MCF 10A (cell line): ENCODE measurements at regions not wholly inside any gene's neighbourhood (a gene's known extent, or its start where the extent isn't known, plus 50 kb on each side); places are given as distances from the start of the nearest gene placed in this dataset.
"Not testable (repeated sequence)": the region's sequence is repeated elsewhere in the genome, so short reads cannot be mapped to it uniquely, and the experiment has no call there.

Experiments
- BruUV-seq: library from RNA; stranded (reverse); fragments of 400-500 nt; replicated peaks from 2 replicates; lab custom pipeline; 2021; lab: Mats Ljungman, UMichigan
- CTCF ChIA-PET: fragments of 300-600 bp; sonication (Branson Sonifier 250); formaldehyde crosslinking; extraction: SDS; loops from one replicate; lab custom pipeline; 2021; ENCODE audit warnings: antibody characterized with exemption, inconsistent platforms; lab: Yijun Ruan, JAX
- POLR2A ChIA-PET: fragments of 300-600, 350-650 bp; sonication (Branson Sonifier 250); formaldehyde crosslinking; extraction: SDS; loops from one replicate; lab custom pipeline; 2020; ENCODE audit warnings: antibody characterized with exemption, inconsistent platforms; lab: Yijun Ruan, JAX
- DNase-seq: peaks from one replicate; pipeline ENCODE4 v3.0.0-alpha.2; 2018; ENCODE audit not compliant: unreplicated experiment
- H3K27ac Mint-ChIP-seq: one replicate; pipeline ENCODE4 v1.8.0; 2022; ENCODE audit warnings: mild to moderate bottlenecking, low read depth, mixed read lengths; ENCODE audit not compliant: unreplicated experiment
- H3K27me3 Mint-ChIP-seq: one replicate; pipeline ENCODE4 v1.8.0; 2022; ENCODE audit warnings: mixed read lengths; ENCODE audit not compliant: insufficient read depth, unreplicated experiment
- H3K36me3 Mint-ChIP-seq: one replicate; pipeline ENCODE4 v1.8.0; 2022; ENCODE audit warnings: mild to moderate bottlenecking, moderate library complexity, mixed read lengths; ENCODE audit not compliant: insufficient read depth, unreplicated experiment
- H3K4me1 Mint-ChIP-seq: one replicate; pipeline ENCODE4 v1.8.0; 2022; ENCODE audit warnings: mixed read lengths; ENCODE audit not compliant: insufficient read depth, unreplicated experiment
- H3K4me3 Mint-ChIP-seq: one replicate; pipeline ENCODE4 v1.8.0; 2022; ENCODE audit warnings: mild to moderate bottlenecking, moderate library complexity, mixed read lengths; ENCODE audit not compliant: unreplicated experiment
- H3K9me3 Mint-ChIP-seq: one replicate; pipeline ENCODE4 v1.8.0; 2022; ENCODE audit warnings: mixed read lengths; ENCODE audit not compliant: unreplicated experiment
- CTCF ChIP-seq: fragments of 200-600 bp; IDR thresholded peaks from one replicate; pipeline ENCODE4 v1.8.0; 2022; ENCODE audit warnings: antibody characterized with exemption, mild to moderate bottlenecking; ENCODE audit not compliant: unreplicated experiment
- intact Hi-C: fragments of 100-400 bp; cut with micrococcal nuclease; formaldehyde crosslinking; loops from 2 replicates; pipeline ENCODE4 v1.14.1; 2022

GRCh38 chr1:219553934-219554502 is 58.9 kb downstream of the ZC3H11B start:
- CTCF ChIA-PET, result interaction anchor here (0.6 to 7.8 kb wide), 10 partner anchors 8 to 487 kb away, joined by 3 to 60 read pairs (median 3); no protein-coding TSS in a partner anchor
- intact Hi-C loops, result no loop called here
- no peak for TF ChIP-seq CTCF
- no TSS peak for BruUV-seq
- peaks cover 12% of the 10 kb centered on the region for H3K4me1 Mint-ChIP-seq
- H3K27ac Mint-ChIP-seq, result no peak overlapping the region
- DNase-seq, result peak; percentile 29
- H3K27me3 Mint-ChIP-seq, result peaks cover 52% of the 10 kb centered on the region
- H3K36me3 Mint-ChIP-seq, result no peaks in the 10 kb centered on the region
- H3K9me3 Mint-ChIP-seq, result no peaks in the 10 kb centered on the region
- POLR2A ChIA-PET, result no interaction called here
- no peak overlapping the region for H3K4me3 Mint-ChIP-seq

- intact Hi-C loops, result no loop called here
- peaks cover 71% of the 10 kb centered on the region for H3K27me3 Mint-ChIP-seq
- TF ChIP-seq CTCF, result no peak
- no peaks in the 10 kb centered on the region for H3K36me3 Mint-ChIP-seq
- H3K4me1 Mint-ChIP-seq, result peaks cover 3% of the 10 kb centered on the region
- ChIA-PET CTCF (interaction anchor here (0.6 to 7.8 kb wide), 6 partner anchors 10 to 483 kb away, joined by 3 to 60 read pairs (median 3); no protein-coding TSS in a partner anchor), POLR2A (interaction anchor here (0.7 to 1.7 kb wide), 2 partner anchors 11 to 1176 kb away, joined by 3 to 5 read pairs; no protein-coding TSS in a partner anchor)
- H3K9me3 Mint-ChIP-seq, result no peaks in the 10 kb centered on the region
- H3K4me3 Mint-ChIP-seq, result no peak overlapping the region
- BruUV-seq, result no TSS peak
- no peak for DNase-seq
- no peak overlapping the region for H3K27ac Mint-ChIP-seq
Observed at GRCh38 chr1:219550201-219550600, 62.7 kb downstream of the ZC3H11B start.

GRCh38 chr1:219549215-219549614 is 63.7 kb downstream of the ZC3H11B start:
- H3K4me1 Mint-ChIP-seq, result no peaks in the 10 kb centered on the region
- no peaks in the 10 kb centered on the region for H3K36me3 Mint-ChIP-seq
- H3K27me3 Mint-ChIP-seq, result peaks cover 72% of the 10 kb centered on the region
- no TSS peak for BruUV-seq
- no peak for TF ChIP-seq CTCF
- ChIA-PET POLR2A (interaction anchor here (1.7 kb wide), 1 partner anchor 10 kb away, joined by 5 read pairs; no protein-coding TSS in a partner anchor), CTCF (interaction anchor here (0.6 to 7.8 kb wide), 5 partner anchors 9 to 993 kb away, joined by 3 to 60 read pairs (median 3); no protein-coding TSS in a partner anchor)
- DNase-seq, result peak; percentile 16
- H3K9me3 Mint-ChIP-seq, result no peaks in the 10 kb centered on the region
- intact Hi-C loops, result no loop called here
- no peak overlapping the region for H3K27ac Mint-ChIP-seq
- H3K4me3 Mint-ChIP-seq, result no peak overlapping the region

- Mint-ChIP-seq H3K36me3 (no peaks in the 10 kb centered on the region), H3K4me1 (no peaks in the 10 kb centered on the region), H3K4me3 (no peak overlapping the region), H3K9me3 (no peaks in the 10 kb centered on the region), H3K27me3 (peaks cover 70% of the 10 kb centered on the region), H3K27ac (no peak overlapping the region)
- ChIA-PET CTCF (interaction anchor here (1.5 kb wide), 1 partner anchor 8 kb away, joined by 3 read pairs; no protein-coding TSS in a partner anchor), POLR2A (no interaction called here)
- no peak for TF ChIP-seq CTCF
- BruUV-seq, result no TSS peak
- intact Hi-C loops, result no loop called here
- no peak for DNase-seq
Observed at GRCh38 chr1:219548386-219548785, 64.5 kb downstream of the ZC3H11B start.

- intact Hi-C loops, H3K4me1 Mint-ChIP-seq, H3K4me3 Mint-ChIP-seq, DNase-seq, BruUV-seq, H3K36me3 Mint-ChIP-seq, CTCF ChIA-PET, POLR2A ChIA-PET, H3K9me3 Mint-ChIP-seq, H3K27ac Mint-ChIP-seq: not testable (repeated sequence)
- H3K27me3 Mint-ChIP-seq, result peaks cover 76% of the 10 kb centered on the region
Observed at GRCh38 chr1:219545756-219546155, 67.1 kb downstream of the ZC3H11B start.
